Panc1 (cell line): ENCODE measurements at regions not wholly inside any gene's neighbourhood (a gene's known extent, or its start where the extent isn't known, plus 50 kb on each side); places are given as distances from the start of the nearest gene placed in this dataset.

Source experiments
- ATAC-seq: fragments of 200-7000 bp; cut with Tn5 transposase; 2 replicates; pipeline ENCODE4 v1.9.1; 2020; ENCODE audit warnings: mild to moderate bottlenecking, moderate library complexity
- BruUV-seq: library from RNA; stranded (reverse); fragments of 400-500 nt; replicated peaks from 2 replicates; lab custom pipeline; 2021; lab: Mats Ljungman, UMichigan
- CTCF ChIA-PET: fragments of 300-600 bp; sonication (Branson Sonifier 250); formaldehyde crosslinking; loops from one replicate; lab custom pipeline; 2022; ENCODE audit warnings: antibody characterized with exemption; lab: Charles Lee
- POLR2A ChIA-PET: fragments of 300-600 bp; sonication (Branson Sonifier 250); formaldehyde crosslinking; loops from one replicate; lab custom pipeline; 2022; ENCODE audit warnings: antibody characterized with exemption; lab: Charles Lee
- DNase-seq: peaks from one replicate; pipeline ENCODE4 v3.0.0-alpha.2; 2010; ENCODE audit warnings: low read depth, low spot score
- H3K27ac ChIP-seq: 2 replicates; pipeline ENCODE4 v1.5.1; 2011; ENCODE audit warnings: mild to moderate bottlenecking, low read length, inconsistent platforms
- H3K27me3 ChIP-seq: fragments of 200-500 bp; sonication (Bioruptor generic); 2 replicates; pipeline ENCODE4 v1.6.0; 2014; ENCODE audit warnings: low read length, inconsistent platforms; ENCODE audit not compliant: control insufficient read depth, insufficient read depth
- H3K36me3 ChIP-seq: fragments of 200-500 bp; sonication (Bioruptor generic); 2 replicates; pipeline ENCODE4 v1.5.1; 2014; ENCODE audit warnings: inconsistent platforms, mild to moderate bottlenecking, low read length, moderate library complexity; ENCODE audit not compliant: control insufficient read depth, insufficient read depth
- H3K4me1 ChIP-seq: 2 replicates; pipeline ENCODE4 v1.5.1; 2011; ENCODE audit warnings: inconsistent platforms, mild to moderate bottlenecking, low read length, moderate library complexity; ENCODE audit not compliant: control insufficient read depth, insufficient read depth
- H3K4me3 ChIP-seq, 2 experiments: 2 replicates each; pipeline ENCODE4 v1.5.1; 2011 to 2012; ENCODE audit warnings: low read depth in 2 of 2, low read length in 2 of 2, mild to moderate bottlenecking in 2 of 2, inconsistent platforms in 1 of 2, moderate library complexity in 1 of 2
- H3K9me3 ChIP-seq: fragments of 200-500 bp; sonication (Bioruptor generic); 2 replicates; pipeline ENCODE4 v1.5.1; 2014; ENCODE audit warnings: low read depth, mild to moderate bottlenecking, inconsistent platforms, low read length, moderate library complexity; ENCODE audit not compliant: control insufficient read depth, insufficient read depth
- POLR2AphosphoS5 ChIP-seq: IDR thresholded peaks from 2 replicates; pipeline ENCODE4 v1.6.1; 2012; ENCODE audit warnings: mild to moderate bottlenecking, low read depth, low read length, moderate library complexity
- SIN3A ChIP-seq: IDR thresholded peaks from 2 replicates; pipeline ENCODE4 v1.6.1; 2012; ENCODE audit warnings: low read depth, mild to moderate bottlenecking, low read length, moderate library complexity, borderline replicate concordance; ENCODE audit not compliant: insufficient read depth
- TCF7L2 ChIP-seq: IDR thresholded peaks from 2 replicates; pipeline ENCODE4 v1.6.1; 2011; ENCODE audit warnings: mild to moderate bottlenecking, low read depth, low read length, inconsistent platforms
- in situ Hi-C: cut with HindIII; loops from 2 replicates; pipeline ENCODE4 v1.10.0; 2016; ENCODE audit warnings: low sequenced_read_pairs, low pct_unique_long_range_greater_than_20kb
- intact Hi-C: fragments of 100-400 bp; cut with micrococcal nuclease; formaldehyde crosslinking; loops from one replicate; pipeline ENCODE4 v1.10.0; 2022; ENCODE audit not compliant: unreplicated experiment
- TF ChIP-seq, protein P1 (sequence below), 2 experiments: IDR thresholded peaks; 2 replicates each; pipeline ENCODE4 v1.6.1; 2011 to 2012; ENCODE audit warnings: low read depth in 2 of 2, control low read depth in 1 of 2, low read length in 1 of 2, mild to moderate bottlenecking in 1 of 2, moderate library complexity in 1 of 2; ENCODE audit not compliant: insufficient read depth in 1 of 2
- TF ChIP-seq, protein P2 (sequence below): fragments of 450-650 bp; IDR thresholded peaks from 2 replicates; pipeline ENCODE4 v1.5.1; 2017; ENCODE audit warnings: mild to moderate bottlenecking

DNA sequence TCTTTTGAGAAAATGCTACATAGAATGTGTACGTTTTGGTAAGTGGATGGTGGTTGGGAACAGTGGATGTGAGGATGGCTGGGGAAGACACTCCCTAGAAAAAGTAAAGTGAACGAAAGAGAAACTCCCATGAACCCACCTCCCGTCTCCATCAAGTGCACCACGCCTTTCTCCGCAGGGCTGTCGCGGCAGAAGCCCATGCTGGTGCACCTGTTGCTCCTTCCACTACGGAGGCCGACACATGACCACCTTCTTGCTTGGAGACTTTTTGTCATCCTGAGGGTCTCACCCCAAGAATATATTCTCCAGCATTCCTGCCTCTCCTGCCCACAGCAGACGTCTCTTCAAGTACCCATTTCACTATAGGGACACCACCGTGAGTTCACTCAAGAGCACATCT is 630.4 kb upstream of the PFKP start:
- no TSS peak for BruUV-seq
- intact Hi-C loops: no loop called here
- Histone ChIP-seq H3K27me3 (no peaks in the 10 kb centered on the region), H3K4me1 (no peaks in the 10 kb centered on the region), H3K36me3 (no peaks in the 10 kb centered on the region), H3K4me3 (no peak overlapping the region), H3K27ac (no peak overlapping the region), H3K9me3 (no peaks in the 10 kb centered on the region)
- ATAC-seq: no peak
- in situ Hi-C loops: no loop called here
- ChIA-PET POLR2A (no interaction called here), CTCF (no interaction called here)
- TF ChIP-seq SIN3A (no peak), TCF7L2 (no peak), POLR2AphosphoS5 (no peak)
- TF ChIP-seq, protein P1, sequence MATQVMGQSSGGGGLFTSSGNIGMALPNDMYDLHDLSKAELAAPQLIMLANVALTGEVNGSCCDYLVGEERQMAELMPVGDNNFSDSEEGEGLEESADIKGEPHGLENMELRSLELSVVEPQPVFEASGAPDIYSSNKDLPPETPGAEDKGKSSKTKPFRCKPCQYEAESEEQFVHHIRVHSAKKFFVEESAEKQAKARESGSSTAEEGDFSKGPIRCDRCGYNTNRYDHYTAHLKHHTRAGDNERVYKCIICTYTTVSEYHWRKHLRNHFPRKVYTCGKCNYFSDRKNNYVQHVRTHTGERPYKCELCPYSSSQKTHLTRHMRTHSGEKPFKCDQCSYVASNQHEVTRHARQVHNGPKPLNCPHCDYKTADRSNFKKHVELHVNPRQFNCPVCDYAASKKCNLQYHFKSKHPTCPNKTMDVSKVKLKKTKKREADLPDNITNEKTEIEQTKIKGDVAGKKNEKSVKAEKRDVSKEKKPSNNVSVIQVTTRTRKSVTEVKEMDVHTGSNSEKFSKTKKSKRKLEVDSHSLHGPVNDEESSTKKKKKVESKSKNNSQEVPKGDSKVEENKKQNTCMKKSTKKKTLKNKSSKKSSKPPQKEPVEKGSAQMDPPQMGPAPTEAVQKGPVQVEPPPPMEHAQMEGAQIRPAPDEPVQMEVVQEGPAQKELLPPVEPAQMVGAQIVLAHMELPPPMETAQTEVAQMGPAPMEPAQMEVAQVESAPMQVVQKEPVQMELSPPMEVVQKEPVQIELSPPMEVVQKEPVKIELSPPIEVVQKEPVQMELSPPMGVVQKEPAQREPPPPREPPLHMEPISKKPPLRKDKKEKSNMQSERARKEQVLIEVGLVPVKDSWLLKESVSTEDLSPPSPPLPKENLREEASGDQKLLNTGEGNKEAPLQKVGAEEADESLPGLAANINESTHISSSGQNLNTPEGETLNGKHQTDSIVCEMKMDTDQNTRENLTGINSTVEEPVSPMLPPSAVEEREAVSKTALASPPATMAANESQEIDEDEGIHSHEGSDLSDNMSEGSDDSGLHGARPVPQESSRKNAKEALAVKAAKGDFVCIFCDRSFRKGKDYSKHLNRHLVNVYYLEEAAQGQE (IDR thresholded peaks at IDR 0.05; ENCODE audit: insufficient read depth in 1 of 2, low read depth in 2 of 2, low read length in 1 of 2): no peak
- TF ChIP-seq, protein P2, sequence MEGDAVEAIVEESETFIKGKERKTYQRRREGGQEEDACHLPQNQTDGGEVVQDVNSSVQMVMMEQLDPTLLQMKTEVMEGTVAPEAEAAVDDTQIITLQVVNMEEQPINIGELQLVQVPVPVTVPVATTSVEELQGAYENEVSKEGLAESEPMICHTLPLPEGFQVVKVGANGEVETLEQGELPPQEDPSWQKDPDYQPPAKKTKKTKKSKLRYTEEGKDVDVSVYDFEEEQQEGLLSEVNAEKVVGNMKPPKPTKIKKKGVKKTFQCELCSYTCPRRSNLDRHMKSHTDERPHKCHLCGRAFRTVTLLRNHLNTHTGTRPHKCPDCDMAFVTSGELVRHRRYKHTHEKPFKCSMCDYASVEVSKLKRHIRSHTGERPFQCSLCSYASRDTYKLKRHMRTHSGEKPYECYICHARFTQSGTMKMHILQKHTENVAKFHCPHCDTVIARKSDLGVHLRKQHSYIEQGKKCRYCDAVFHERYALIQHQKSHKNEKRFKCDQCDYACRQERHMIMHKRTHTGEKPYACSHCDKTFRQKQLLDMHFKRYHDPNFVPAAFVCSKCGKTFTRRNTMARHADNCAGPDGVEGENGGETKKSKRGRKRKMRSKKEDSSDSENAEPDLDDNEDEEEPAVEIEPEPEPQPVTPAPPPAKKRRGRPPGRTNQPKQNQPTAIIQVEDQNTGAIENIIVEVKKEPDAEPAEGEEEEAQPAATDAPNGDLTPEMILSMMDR: no peak
- no peak for DNase-seq

GRCh38 chr10:2431961-2432360 is 635.4 kb upstream of the PFKP start:
- no TSS peak for BruUV-seq
- Histone ChIP-seq H3K36me3 (no peaks in the 10 kb centered on the region), H3K27ac (no peak overlapping the region), H3K4me1 (no peaks in the 10 kb centered on the region), H3K27me3 (no peaks in the 10 kb centered on the region; the same call in 1 of the 2 replicates), H3K9me3 (no peaks in the 10 kb centered on the region), H3K4me3 (no peak overlapping the region)
- TF ChIP-seq SIN3A (no peak), POLR2AphosphoS5 (no peak), TCF7L2 (no peak)
- TF ChIP-seq, protein P2: no peak
- TF ChIP-seq, protein P1 (IDR thresholded peaks at IDR 0.05; ENCODE audit: insufficient read depth in 1 of 2, low read depth in 2 of 2, low read length in 1 of 2): no peak
- POLR2A ChIA-PET: no interaction called here
- CTCF ChIA-PET: no interaction called here
- in situ Hi-C loops (no loop called here), intact Hi-C loops (no loop called here)
- ATAC-seq: no peak
- DNase-seq: no peak
